ENCODE measurements at regions not wholly inside any gene's neighbourhood (a gene's known extent, or its start where the extent isn't known, plus 50 kb on each side); places are given as distances from the start of the nearest gene placed in this dataset.

DNA sequence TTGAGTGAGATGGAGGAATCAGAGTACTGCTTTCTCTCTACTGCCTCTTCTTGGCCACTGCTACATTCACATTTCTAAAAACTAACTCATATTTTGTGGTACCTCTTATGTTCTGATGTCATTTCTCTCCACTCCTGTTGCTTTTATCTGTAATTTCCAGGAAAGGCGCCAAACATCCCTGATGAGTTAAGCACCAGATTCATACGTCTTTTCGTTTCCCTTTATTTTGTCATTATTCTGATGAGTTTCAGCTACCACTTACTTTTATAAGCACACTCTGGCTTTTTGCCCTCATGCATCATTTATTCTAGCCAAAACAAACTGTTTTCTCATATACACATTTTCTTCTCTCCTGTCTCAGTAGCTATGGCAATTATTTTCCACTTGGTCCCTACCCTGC, 680.0 kb downstream of the RNF144B start:
- no peak overlapping the region for H3K4me2 ChIP-seq (ENCODE audit: low read length)
- H3K9me3 ChIP-seq (ENCODE audit: low read length) = no peaks in the 10 kb centered on the region
- no peak for TF ChIP-seq EZH2 (IDR thresholded peaks at IDR 0.05; ENCODE audit: borderline replicate concordance, insufficient read depth, low read length, poor library complexity, severe bottlenecking)
- TF ChIP-seq EP300 (conservative IDR thresholded peaks at IDR 0.05; ENCODE audit: poor library complexity, severe bottlenecking) = no peak
- TF ChIP-seq MXI1 (conservative IDR thresholded peaks at IDR 0.05; ENCODE audit: poor library complexity, severe bottlenecking) = no peak
- no peak for TF ChIP-seq RAD21 (conservative IDR thresholded peaks at IDR 0.05)
- no peak for TF ChIP-seq CTCF (IDR thresholded peaks at IDR 0.05; ENCODE audit: poor library complexity, severe bottlenecking)
- TF ChIP-seq REST (IDR thresholded peaks at IDR 0.05; ENCODE audit: borderline replicate concordance) = no peak
- TF ChIP-seq TAF1 (IDR thresholded peaks at IDR 0.05; ENCODE audit: low read depth) = no peak
- TF ChIP-seq POLR2AphosphoS5 (IDR thresholded peaks at IDR 0.05) = no peak
- TF ChIP-seq SMC3 (conservative IDR thresholded peaks at IDR 0.05; ENCODE audit: poor library complexity) = no peak
- no peaks in the 10 kb centered on the region for H3K36me3 ChIP-seq (ENCODE audit: insufficient read depth, low read length)
- H3K4me3 ChIP-seq (ENCODE audit: low read length) = no peak overlapping the region
- H3K27ac ChIP-seq (ENCODE audit: low read length) = no peak overlapping the region
- H3K9me2 ChIP-seq (ENCODE audit: insufficient read depth, low read length) = no peaks in the 10 kb centered on the region
- no peak overlapping the region for H2AFZ ChIP-seq (ENCODE audit: low read depth, low read length)
- no peaks in the 10 kb centered on the region for H3K79me2 ChIP-seq (replicated peaks; ENCODE audit: insufficient read depth, low read length)
- no peaks in the 10 kb centered on the region for H4K20me1 ChIP-seq (ENCODE audit: insufficient read depth)
- no peak overlapping the region for H3K9ac ChIP-seq (ENCODE audit: low read length)
- H3F3A ChIP-seq (ENCODE audit: insufficient read depth, low read length, poor library complexity, severe bottlenecking) = no peaks in the 10 kb centered on the region
- no peaks in the 10 kb centered on the region for H3K27me3 ChIP-seq (ENCODE audit: insufficient read depth, low read depth, low read length)

DNA sequence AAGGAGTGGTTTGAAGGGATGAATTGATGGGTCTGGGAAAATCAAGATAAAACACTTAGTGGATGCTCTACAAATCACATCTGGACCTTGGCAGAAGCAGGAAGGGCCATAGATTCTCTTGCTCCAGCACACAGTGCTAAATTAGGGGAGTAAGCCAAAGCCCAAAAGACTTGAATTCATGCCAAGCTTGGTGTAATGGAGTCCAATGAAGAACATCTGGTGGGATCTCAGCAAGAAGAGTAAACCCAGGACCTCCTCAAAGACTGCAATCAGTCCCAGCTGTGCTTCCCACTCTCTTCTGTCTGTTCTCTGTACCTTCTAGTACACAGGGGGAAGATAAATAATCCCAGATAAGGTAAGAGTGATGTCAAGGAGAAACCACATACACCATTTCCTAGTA, 683.4 kb downstream of the RNF144B start:
- Histone ChIP-seq H4K20me1 (ENCODE audit: insufficient read depth) (no peaks in the 10 kb centered on the region), H2AFZ (ENCODE audit: low read depth, low read length) (no peak overlapping the region), H3K79me2 (replicated peaks; ENCODE audit: insufficient read depth, low read length) (no peaks in the 10 kb centered on the region), H3K9me3 (ENCODE audit: low read length) (no peaks in the 10 kb centered on the region), H3K4me3 (ENCODE audit: low read length) (no peak overlapping the region), H3K9ac (ENCODE audit: low read length) (no peak overlapping the region), H3K27ac (ENCODE audit: low read length) (no peak overlapping the region), H3F3A (ENCODE audit: insufficient read depth, low read length, poor library complexity, severe bottlenecking) (no peaks in the 10 kb centered on the region), H3K36me3 (ENCODE audit: insufficient read depth, low read length) (no peaks in the 10 kb centered on the region), H3K9me2 (ENCODE audit: insufficient read depth, low read length) (no peaks in the 10 kb centered on the region), H3K27me3 (ENCODE audit: insufficient read depth, low read depth, low read length) (no peaks in the 10 kb centered on the region), H3K4me2 (ENCODE audit: low read length) (no peak overlapping the region)
- no peak for TF ChIP-seq EZH2 (IDR thresholded peaks at IDR 0.05; ENCODE audit: borderline replicate concordance, insufficient read depth, low read length, poor library complexity, severe bottlenecking)
- no peak for TF ChIP-seq REST (IDR thresholded peaks at IDR 0.05; ENCODE audit: borderline replicate concordance)
- TF ChIP-seq RAD21 (conservative IDR thresholded peaks at IDR 0.05) = no peak
- TF ChIP-seq MXI1 (conservative IDR thresholded peaks at IDR 0.05; ENCODE audit: poor library complexity, severe bottlenecking) = no peak
- TF ChIP-seq SMC3 (conservative IDR thresholded peaks at IDR 0.05; ENCODE audit: poor library complexity) = no peak
- no peak for TF ChIP-seq POLR2AphosphoS5 (IDR thresholded peaks at IDR 0.05)
- no peak for TF ChIP-seq TAF1 (IDR thresholded peaks at IDR 0.05; ENCODE audit: low read depth)
- no peak for TF ChIP-seq EP300 (conservative IDR thresholded peaks at IDR 0.05; ENCODE audit: poor library complexity, severe bottlenecking)
- TF ChIP-seq CTCF (IDR thresholded peaks at IDR 0.05; ENCODE audit: poor library complexity, severe bottlenecking) = no peak
